Astrocyte (in vitro differentiated cells and primary cell): ENCODE measurements at regions not wholly inside any gene's neighbourhood (a gene's known extent, or its start where the extent isn't known, plus 50 kb on each side); places are given as distances from the start of the nearest gene placed in this dataset.

Experiments
- DNase-seq: peaks from one replicate; pipeline ENCODE4 v3.0.0-alpha.2; 2010; ENCODE audit warnings: low read depth
- FAIRE-seq: peaks from 2 replicates; lab custom pipeline; 2011; peaks lifted over from hg19 to GRCh38; lab: Jason Lieb, UNC
- H2AFZ ChIP-seq: 2 replicates; pipeline ENCODE4 v1.6.0; 2012; ENCODE audit warnings: low read depth, low read length, inconsistent platforms
- H3K27ac ChIP-seq: 2 replicates; pipeline ENCODE4 v1.5.1; 2011; ENCODE audit warnings: low read depth, low read length, inconsistent platforms
- H3K27me3 ChIP-seq: 2 replicates; pipeline ENCODE4 v1.6.0; 2011; ENCODE audit warnings: low read length, inconsistent platforms; ENCODE audit not compliant: insufficient read depth
- H3K36me3 ChIP-seq: 2 replicates; pipeline ENCODE4 v1.5.1; 2011; ENCODE audit warnings: low read length, inconsistent platforms; ENCODE audit not compliant: insufficient read depth
- H3K4me1 ChIP-seq: 2 replicates; pipeline ENCODE4 v1.5.1; 2011; ENCODE audit warnings: low read length, inconsistent platforms; ENCODE audit not compliant: insufficient read depth
- H3K4me2 ChIP-seq: 2 replicates; pipeline ENCODE4 v1.6.0; 2012; ENCODE audit warnings: low read length, inconsistent platforms
- H3K4me3 ChIP-seq: 2 replicates; pipeline ENCODE4 v1.5.1; 2011; ENCODE audit warnings: low read depth, mild to moderate bottlenecking, low read length, inconsistent platforms; ENCODE audit not compliant: insufficient read depth
- H3K79me2 ChIP-seq: 2 replicates; pipeline ENCODE4 v1.6.0; 2012; ENCODE audit warnings: mild to moderate bottlenecking, low read length, inconsistent platforms; ENCODE audit not compliant: insufficient read depth
- H3K9ac ChIP-seq: 2 replicates; pipeline ENCODE4 v1.6.0; 2012; ENCODE audit warnings: mild to moderate bottlenecking, low read length, inconsistent platforms
- H3K9me3 ChIP-seq: 2 replicates; pipeline ENCODE4 v1.5.1; 2012; ENCODE audit warnings: low read depth, mild to moderate bottlenecking, low read length, inconsistent platforms; ENCODE audit not compliant: insufficient read depth
- H4K20me1 ChIP-seq: 2 replicates; pipeline ENCODE4 v1.6.0; 2012; ENCODE audit warnings: low read length, inconsistent platforms; ENCODE audit not compliant: insufficient read depth
- H3K27ac Mint-ChIP-seq: one replicate; pipeline ENCODE4 v1.8.0; 2021; ENCODE audit warnings: mild to moderate bottlenecking, mixed read lengths; ENCODE audit not compliant: unreplicated experiment
- H3K27me3 Mint-ChIP-seq: one replicate; pipeline ENCODE4 v1.8.0; 2021; ENCODE audit warnings: low read depth, mixed read lengths; ENCODE audit not compliant: unreplicated experiment
- H3K36me3 Mint-ChIP-seq: one replicate; pipeline ENCODE4 v1.8.0; 2021; ENCODE audit warnings: low read depth, mixed read lengths; ENCODE audit not compliant: unreplicated experiment
- H3K4me1 Mint-ChIP-seq: one replicate; pipeline ENCODE4 v1.8.0; 2021; ENCODE audit warnings: low read depth, mixed read lengths; ENCODE audit not compliant: unreplicated experiment
- H3K4me3 Mint-ChIP-seq: one replicate; pipeline ENCODE4 v1.8.0; 2021; ENCODE audit warnings: mild to moderate bottlenecking, moderate library complexity, mixed read lengths; ENCODE audit not compliant: unreplicated experiment
- H3K9me3 Mint-ChIP-seq: one replicate; pipeline ENCODE4 v1.8.0; 2021; ENCODE audit warnings: mild to moderate bottlenecking, mixed read lengths; ENCODE audit not compliant: unreplicated experiment
- EZH2 ChIP-seq: IDR thresholded peaks from 2 replicates; pipeline ENCODE4 v1.6.1; 2012; ENCODE audit warnings: mild to moderate bottlenecking, low read length, inconsistent platforms; ENCODE audit not compliant: insufficient read depth
- TF ChIP-seq, protein P1 (sequence below): IDR thresholded peaks from 2 replicates; pipeline ENCODE4 v1.5.1; 2011; ENCODE audit warnings: low read depth, mild to moderate bottlenecking, inconsistent platforms, low read length, moderate library complexity; ENCODE audit not compliant: insufficient read depth

DNA sequence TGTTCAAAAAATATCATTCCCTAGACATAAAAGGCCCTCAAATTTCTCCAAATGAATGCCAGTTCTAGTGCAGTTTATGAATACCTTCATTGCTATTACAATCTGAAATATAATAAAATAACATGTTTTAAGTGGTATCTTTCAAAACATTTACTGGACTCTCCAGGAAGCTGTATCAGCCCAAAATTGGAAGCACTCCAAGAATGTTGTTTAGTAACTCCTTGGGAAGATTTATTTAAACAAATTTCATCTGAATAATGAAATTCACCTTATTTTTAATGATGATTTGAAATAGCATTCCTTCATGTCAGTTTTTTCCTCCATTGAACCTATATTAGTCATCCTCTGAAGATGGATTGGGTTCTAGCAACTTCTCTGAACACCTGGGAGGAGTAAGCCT, 217.2 kb upstream of the PCDH18 start:
- Histone ChIP-seq H4K20me1 (no peaks in the 10 kb centered on the region), H3K27me3 (no peaks in the 10 kb centered on the region), H3K9ac (no peak overlapping the region), H3K4me2 (no peak overlapping the region), H3K79me2 (no peaks in the 10 kb centered on the region), H3K4me3 (no peak overlapping the region), H3K27ac (no peak overlapping the region), H2AFZ (no peak overlapping the region), H3K36me3 (no peaks in the 10 kb centered on the region), H3K9me3 (no peaks in the 10 kb centered on the region), H3K4me1 (no peaks in the 10 kb centered on the region)
- TF ChIP-seq EZH2, result no peak
- TF ChIP-seq, protein P1, sequence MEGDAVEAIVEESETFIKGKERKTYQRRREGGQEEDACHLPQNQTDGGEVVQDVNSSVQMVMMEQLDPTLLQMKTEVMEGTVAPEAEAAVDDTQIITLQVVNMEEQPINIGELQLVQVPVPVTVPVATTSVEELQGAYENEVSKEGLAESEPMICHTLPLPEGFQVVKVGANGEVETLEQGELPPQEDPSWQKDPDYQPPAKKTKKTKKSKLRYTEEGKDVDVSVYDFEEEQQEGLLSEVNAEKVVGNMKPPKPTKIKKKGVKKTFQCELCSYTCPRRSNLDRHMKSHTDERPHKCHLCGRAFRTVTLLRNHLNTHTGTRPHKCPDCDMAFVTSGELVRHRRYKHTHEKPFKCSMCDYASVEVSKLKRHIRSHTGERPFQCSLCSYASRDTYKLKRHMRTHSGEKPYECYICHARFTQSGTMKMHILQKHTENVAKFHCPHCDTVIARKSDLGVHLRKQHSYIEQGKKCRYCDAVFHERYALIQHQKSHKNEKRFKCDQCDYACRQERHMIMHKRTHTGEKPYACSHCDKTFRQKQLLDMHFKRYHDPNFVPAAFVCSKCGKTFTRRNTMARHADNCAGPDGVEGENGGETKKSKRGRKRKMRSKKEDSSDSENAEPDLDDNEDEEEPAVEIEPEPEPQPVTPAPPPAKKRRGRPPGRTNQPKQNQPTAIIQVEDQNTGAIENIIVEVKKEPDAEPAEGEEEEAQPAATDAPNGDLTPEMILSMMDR, result no peak
- DNase-seq (peak; percentile 14), FAIRE-seq (no peak)
- no peaks in the 10 kb centered on the region for H3K4me1 Mint-ChIP-seq
- no peaks in the 10 kb centered on the region for H3K27me3 Mint-ChIP-seq
- H3K4me3 Mint-ChIP-seq, result no peak overlapping the region
- H3K36me3 Mint-ChIP-seq, result no peaks in the 10 kb centered on the region
- H3K9me3 Mint-ChIP-seq, result no peaks in the 10 kb centered on the region
- no peak overlapping the region for H3K27ac Mint-ChIP-seq

DNA sequence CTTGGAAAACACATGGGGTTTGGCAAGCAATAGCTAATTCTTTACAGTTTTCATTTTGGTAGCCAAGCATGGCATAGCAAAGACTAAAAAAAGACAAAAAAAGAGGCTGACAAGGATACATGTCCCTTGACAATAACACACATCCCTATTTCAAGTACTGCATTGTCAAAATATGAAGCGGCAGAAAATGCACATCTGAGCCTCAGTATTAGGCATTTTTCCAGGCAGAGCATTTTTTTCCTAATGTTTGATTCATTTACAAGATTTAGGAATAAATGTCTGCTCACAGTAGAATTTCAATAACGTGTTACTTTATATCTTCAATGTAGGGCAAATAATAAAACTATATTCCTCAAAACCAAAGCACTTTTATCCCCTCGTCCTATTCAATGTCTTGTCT, 216.3 kb upstream of the PCDH18 start:
- Histone ChIP-seq H3K9ac (no peak overlapping the region), H3K27me3 (no peaks in the 10 kb centered on the region), H3K27ac (no peak overlapping the region), H2AFZ (no peak overlapping the region), H4K20me1 (no peaks in the 10 kb centered on the region), H3K4me2 (no peak overlapping the region), H3K4me3 (no peak overlapping the region), H3K9me3 (no peaks in the 10 kb centered on the region), H3K79me2 (no peaks in the 10 kb centered on the region), H3K4me1 (no peaks in the 10 kb centered on the region), H3K36me3 (no peaks in the 10 kb centered on the region)
- Mint-ChIP-seq H3K27me3 (no peaks in the 10 kb centered on the region), H3K4me3 (no peak overlapping the region), H3K27ac (no peak overlapping the region), H3K4me1 (no peaks in the 10 kb centered on the region), H3K36me3 (no peaks in the 10 kb centered on the region), H3K9me3 (no peaks in the 10 kb centered on the region)
- no peak for DNase-seq
- TF ChIP-seq EZH2, result no peak
- TF ChIP-seq, protein P1, result no peak
- no peak for FAIRE-seq

DNA sequence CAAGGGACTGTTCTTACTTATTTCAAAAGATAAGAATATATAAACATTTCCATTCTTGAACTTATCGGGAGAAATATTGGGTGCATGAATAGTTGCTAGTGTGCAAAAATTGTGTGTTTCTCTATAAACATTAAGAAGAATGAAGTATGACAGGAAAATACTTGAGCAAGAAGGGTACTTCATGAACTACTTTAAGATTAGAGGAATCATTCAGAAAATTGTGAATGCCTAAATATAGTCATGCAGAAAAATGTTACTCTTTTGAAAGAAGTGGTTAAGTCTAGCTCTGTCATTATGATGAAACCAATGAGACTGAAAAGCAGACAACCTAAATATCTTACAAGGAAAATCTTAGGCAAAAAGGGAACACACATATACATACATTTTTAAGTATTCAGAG, 207.8 kb upstream of the PCDH18 start:
- Histone ChIP-seq H2AFZ (no peak overlapping the region), H3K4me2 (no peak overlapping the region), H3K4me1 (no peaks in the 10 kb centered on the region), H3K9me3 (no peaks in the 10 kb centered on the region), H3K79me2 (no peaks in the 10 kb centered on the region), H3K9ac (no peak overlapping the region), H3K27me3 (no peaks in the 10 kb centered on the region), H4K20me1 (no peaks in the 10 kb centered on the region), H3K36me3 (no peaks in the 10 kb centered on the region), H3K4me3 (no peak overlapping the region), H3K27ac (no peak overlapping the region)
- peaks cover 12% of the 10 kb centered on the region for H3K4me1 Mint-ChIP-seq
- DNase-seq, result no peak
- no peak for TF ChIP-seq EZH2
- TF ChIP-seq, protein P1, result no peak
- no peak overlapping the region for H3K4me3 Mint-ChIP-seq
- H3K36me3 Mint-ChIP-seq, result no peaks in the 10 kb centered on the region
- peaks cover 4% of the 10 kb centered on the region for H3K9me3 Mint-ChIP-seq
- H3K27me3 Mint-ChIP-seq, result no peaks in the 10 kb centered on the region
- peak overlapping the region; percentile 67 for H3K27ac Mint-ChIP-seq
- FAIRE-seq, result peak; percentile 81
